Iris pigment epithelial cell (primary cell): ENCODE measurements at regions not wholly inside any gene's neighbourhood (a gene's known extent, or its start where the extent isn't known, plus 50 kb on each side); places are given as distances from the start of the nearest gene placed in this dataset.

ENCODE experiments used
- DNase-seq: peaks from one replicate; pipeline ENCODE4 v3.0.0-alpha.2; 2011; ENCODE audit warnings: low read depth

DNA sequence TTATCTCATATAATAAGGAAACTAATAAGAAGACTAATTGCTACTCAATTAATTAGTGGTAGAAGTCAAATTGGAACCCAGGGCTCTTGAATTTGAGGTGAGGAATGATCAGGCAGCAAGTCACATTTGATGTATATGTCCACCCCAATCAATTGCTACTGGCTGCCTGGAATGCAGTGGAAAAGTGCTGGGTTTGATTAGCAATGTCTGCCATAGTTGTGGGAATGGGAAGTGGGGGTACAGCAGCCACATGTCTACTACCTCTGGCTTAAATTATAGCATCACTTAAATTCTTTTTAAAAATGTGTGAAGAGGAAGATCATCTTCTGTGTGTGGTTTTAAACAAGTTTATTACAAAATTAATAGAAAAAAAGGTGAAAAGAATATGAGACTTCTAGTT is 50.8 kb upstream of the NAV2 start:
- DNase-seq, result no peak

DNA sequence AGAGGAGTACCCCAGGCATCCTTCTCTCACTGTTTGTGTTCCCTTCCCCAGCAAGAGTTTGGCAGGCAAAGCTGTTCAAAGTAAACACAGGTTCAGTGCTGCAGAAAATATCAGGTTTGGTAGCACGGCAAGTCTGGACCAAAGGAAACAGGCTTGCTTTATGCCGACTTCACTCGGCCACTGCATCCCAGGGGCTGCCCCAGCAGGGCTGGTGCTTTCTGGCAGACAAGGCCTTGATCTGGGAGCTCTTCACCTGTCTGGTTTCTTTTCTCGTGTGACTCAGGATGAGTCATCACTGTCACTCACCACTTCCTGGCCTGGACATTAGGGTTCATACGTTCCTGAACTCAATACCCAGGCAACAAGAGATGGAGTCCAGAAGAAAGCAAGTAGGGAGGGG is 52.6 kb upstream of the NAV2 start:
- DNase-seq, result peak; percentile 84

DNA sequence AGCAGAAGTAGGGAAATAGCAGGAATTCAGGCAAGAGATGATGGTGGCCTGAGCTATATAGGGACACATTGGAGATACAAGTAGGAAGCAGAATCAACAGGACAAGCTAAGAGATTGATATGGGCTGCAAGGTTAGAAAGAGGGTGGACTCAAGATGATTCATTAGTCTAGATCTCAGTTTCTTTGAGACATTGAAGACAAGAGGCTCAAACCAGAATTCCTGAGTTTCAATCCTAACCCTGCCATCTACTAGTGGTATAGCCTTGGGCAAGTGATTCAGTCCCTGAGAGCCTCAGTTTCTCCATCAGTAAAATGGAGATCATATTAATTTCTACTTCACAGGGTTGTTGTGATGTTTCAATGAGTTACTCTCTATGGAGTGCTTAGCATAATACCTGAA is 53.1 kb upstream of the NAV2 start:
- no peak for DNase-seq

DNA sequence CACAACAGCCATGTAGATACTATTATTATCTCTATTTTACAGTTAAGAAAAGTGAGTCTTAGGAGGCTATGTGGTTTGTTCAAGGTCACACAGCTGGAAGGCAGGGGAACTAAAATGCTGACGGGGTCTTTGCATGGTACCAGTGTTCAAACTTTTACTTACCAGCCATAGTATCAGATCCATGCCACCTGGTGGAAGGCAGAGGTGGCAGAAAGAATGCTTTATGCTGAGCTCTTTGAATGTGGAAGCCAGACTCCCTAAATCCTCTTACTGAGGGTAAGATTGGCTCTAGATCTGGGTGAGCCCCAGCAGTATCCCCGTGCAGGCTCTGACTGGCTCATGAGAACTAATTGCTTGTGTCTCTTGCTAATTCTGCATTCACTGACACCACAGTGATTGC is 54.3 kb upstream of the NAV2 start:
- no peak for DNase-seq

DNA sequence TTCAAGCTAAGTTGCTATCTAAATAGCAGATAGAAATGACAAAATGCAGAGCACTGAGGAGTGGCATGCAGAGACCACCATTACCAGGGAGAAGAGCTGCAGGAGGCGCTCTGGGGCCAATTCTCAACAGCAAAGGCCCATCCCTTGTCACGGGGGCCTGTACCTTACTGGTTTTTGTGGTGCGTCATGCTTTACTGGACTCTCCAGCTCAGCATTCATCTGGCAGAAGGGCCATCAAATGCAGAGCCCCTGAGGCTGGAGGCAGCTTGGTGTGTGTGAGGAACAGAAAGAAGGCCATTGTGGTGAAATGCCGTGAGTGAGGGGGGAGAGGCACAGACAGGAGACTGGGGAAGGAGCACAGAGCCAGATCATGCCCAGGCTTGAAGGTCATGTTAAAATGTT is 56.5 kb upstream of the NAV2 start:
- DNase-seq, result no peak

DNA sequence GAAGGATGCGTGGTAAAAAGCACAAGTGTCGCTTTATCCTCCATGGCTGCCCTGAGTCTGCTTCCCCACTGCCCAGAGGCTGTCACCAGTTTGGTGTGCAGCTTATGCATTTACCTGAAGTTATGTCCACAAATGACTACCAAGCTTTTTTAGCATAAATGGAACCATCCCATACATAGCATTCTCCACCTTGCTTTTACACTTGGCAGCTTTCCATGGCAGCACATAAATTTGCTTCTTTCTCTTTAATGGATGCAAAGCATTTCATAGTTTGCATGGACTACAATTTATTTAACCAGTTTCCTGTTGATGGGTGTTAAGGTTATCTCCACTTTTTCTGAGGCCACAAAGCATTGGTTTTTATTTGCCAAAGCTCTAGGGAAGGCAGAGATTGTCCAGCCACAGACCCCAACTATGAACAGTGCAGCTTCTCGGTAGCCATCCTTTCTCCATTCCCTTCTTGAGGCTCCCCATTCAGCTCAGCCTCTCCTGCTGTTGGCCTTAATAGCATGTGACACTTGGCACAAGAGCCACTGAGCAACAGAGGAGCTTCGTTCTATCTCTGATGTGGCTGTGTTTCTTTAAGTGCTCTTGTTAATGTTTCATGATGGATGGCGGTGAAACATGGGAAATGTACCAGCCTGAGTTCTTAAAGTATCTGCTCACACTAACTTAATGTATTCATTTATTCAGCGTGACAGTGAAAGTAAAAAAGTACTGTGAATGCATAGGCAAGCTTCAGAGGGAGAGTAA is 59.8 kb upstream of the NAV2 start:
- DNase-seq, result no peak

DNA sequence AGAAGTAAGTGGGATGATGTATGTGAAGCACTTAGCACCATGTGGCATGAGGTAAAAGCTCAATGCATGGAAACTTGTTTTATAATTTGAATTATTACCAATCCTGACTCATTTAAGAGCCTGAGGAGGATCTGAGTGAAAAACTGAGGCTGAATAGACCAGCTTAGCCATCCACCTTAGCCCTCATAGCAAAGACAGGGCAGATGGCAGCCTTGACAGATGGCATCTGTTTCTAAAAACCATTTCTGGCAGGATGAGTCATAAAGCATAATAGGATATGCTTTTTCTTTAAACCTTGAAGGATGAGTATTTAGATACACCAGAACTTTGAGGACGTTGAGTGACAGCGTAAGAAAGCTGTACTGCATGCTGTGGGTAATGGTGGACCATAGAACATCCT is 61.0 kb upstream of the NAV2 start:
- DNase-seq, result no peak

DNA sequence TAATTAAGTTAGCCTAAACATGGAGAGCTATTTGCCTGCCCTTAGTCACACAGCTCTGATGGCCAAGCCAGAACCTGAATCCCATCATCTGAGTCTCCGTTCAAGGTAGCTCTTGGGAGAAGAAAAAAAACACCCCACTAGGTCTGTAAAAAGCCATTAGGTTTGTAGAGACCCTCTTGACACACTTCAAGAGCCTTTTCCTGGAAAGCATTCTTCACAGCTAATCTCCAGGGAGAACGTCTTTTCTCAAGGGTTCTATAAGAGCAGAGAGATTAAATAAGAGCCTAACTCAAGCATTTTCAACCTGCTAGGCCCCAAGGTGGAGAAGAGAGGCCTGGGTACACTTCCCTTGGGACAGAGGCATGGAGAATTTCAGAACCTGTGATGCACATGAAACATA is 61.6 kb upstream of the NAV2 start:
- DNase-seq, result no peak

DNA sequence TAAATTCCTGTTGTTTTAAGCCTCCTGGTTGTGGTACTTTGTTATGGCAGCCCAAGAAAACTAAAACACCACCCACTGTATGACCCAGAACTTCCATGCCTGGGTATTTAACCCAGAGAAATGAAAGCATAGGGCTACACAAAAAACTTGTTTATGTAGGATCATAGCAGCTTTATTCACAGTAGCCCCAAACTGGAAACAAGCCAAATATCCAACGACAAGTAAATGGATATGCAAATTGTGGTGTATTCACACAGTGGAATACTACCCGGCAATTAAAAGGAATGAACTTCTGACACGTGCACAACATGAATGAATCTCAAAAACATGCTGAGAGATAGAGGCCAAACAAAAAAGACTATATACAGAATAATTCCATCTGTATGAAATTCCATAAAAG is 62.2 kb upstream of the NAV2 start:
- DNase-seq, result no peak

DNA sequence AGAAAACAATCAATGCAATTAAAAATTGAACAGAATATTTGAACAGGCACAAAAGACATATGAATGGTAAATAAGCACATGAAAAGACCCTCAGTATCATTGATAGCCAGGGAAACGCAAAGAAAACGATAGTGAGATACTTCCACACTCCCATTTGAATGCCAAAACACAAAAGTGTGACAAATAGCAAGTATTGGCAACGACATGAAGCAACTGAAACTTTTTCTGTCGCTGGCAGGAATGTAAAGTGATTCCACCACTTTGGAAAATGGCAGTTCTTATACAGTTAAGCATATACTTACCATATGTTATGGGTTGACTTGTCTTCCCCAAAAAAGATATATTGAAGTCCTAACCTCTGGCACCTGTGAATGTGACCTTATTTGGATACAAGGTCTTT is 62.9 kb upstream of the NAV2 start:
- no peak for DNase-seq

DNA sequence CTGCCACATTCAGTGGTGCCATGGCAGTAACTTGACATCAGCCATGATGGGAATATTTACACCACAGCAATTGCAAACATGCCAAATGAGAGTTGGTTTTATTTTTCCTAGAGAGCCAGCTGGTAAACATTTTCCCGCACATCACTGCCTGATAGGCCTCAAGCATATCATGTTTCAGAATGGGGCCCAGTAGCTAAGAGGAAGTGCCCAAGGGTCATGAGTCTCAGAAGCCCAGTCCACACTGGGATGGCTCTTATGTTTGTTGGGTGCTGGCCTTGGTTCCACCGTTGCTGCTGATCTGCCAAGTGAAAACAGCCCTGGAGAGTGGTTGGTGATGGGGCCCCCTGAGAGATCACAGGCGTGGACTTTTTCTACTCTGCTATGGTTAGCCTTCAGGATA is 64.3 kb upstream of the NAV2 start:
- DNase-seq, result peak; percentile 27

DNA sequence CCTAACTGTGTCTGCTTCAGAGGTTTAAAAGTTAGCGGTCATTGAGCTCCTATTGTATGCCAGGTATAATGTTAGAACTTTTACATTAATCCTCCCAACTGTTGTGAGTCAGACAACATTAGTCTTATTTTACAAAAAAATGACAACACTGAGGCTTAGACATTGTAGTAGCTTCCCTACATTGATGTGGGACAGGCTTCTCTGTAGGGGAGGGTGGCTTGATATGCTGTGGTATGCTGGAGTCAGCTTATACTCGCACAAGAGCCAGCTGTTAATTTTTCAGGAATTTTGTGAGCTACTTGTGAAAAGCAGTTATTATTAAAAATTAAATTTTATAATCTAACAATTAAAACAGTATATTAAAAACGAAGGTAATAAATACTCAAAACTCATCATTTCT is 64.8 kb upstream of the NAV2 start:
- no peak for DNase-seq

DNA sequence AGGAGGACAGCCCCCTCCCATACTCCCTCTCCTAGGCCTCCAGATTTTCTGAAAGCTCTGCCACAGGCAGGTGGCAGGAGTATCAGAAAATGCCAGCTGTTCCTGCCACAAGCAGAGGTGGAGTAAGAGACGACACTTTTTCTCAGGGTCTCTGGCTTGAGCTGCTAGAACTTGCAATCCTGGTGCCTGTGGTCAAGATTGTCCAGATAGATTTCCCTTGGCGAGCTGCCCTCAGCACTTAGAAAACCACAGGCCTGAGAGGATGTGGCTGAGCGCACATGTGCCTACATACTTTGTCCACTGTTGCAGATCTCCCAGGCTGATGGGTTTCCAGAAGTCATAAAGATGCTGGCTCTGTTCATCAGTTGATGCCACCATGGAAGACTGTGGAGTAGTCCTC is 65.7 kb upstream of the NAV2 start:
- DNase-seq, result peak; percentile 96

DNA sequence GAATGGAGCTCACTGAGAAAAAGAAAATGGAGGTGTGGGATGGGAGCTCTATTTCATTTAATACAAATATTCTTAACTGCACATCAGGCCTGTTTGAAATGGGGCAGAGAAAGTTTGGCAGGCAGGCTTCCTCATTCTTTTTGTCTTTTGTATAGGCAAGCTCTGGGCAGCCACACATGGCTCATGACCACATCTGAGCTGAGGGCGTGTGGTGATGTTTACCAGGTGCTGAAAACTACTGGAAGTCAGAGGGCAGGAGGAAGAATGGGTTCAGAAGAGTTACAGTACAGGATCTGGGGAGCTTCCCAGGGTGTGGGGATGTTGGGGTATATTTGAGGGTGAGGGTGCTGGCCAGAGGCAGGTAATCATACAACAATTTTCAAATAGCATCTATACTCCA is 66.3 kb upstream of the NAV2 start:
- DNase-seq, result no peak

DNA sequence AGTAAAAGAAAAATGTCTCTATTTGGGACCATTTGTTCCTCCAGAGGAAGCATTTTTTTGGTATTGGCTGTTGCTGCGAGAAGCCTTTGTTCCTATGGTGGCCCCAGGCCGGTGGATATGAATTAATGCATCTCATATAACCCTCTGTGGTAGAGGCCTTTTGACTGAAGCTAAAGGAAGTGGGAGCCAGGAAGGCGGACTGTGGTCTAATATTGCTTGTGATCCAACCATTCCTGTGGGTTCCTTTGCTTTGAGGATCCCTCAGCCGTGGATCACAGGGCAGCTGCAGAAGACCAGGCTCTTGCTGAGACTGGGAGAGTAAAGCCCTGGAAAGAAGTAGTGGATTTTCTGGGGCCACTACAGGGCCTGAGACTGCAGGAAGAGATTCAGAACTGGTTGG is 68.3 kb upstream of the NAV2 start:
- DNase-seq, result no peak

DNA sequence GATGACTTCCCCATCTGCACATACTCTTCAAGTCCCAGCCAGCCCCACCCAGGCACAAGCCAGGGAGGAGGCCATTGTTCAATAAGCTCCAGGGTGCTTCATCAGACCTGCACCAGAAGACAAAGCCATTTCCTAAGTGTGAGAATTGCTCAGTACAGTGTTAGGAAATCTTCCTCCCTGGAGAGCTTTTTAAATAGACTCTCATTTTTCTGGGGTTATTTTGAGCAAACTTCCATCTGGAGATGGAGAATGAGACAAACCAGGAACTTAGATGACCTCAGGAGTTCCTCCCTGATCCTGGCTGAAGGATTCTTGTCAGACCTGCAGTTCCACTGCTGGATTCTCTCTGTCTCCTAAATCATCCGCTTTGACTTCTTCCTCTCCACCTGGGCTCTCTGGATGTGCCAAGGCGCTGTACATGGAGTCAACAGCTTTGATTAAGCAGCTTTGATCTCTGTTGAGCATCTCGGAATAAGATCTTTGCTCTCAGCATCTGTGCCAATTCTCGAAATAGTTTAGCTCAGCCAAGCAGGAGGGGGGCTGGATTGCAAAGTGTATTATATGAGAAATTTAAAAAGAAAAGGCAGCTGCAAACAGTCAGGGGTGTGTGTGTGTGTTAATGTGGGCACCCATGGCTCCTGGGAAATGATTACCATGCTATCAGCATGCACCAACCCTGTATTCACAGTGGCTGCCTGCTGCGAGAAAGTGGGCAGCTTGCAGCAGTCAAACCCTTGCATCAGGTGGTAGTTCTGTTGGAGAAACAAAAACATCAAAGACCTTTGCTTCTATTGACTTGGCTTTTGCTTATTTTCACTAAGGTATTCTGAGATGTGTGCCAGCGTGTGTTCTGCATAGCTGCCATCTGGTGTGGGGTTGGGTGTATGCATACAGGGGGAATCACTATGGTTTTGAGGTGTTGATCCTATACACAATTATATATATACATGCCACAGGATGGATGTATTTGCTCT is 70.2 kb upstream of the NAV2 start:
- DNase-seq, result no peak

DNA sequence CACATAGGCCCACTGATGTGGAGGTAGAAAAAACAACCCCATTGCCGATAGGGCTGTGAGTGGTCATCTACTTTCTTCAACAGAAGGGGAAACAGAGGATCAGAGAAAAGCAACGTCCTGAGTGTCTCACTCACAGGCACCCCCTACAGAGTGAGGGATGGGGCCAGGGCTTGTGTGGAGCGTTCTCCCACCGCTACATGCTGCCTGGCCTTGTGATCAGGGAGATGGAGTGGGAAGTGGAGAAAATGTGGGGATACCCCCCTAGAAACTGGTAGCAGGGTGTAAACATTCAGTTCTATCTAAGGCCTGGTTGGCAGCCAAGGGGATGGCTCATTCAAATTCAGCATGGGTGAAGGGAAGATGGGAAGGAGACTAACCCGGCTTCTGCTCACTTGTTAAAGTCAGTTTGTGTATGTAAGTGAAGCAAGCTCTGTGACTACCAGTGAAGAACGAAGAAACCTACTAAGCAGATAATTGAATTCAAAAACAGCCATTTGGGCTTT is 73.0 kb upstream of the NAV2 start:
- DNase-seq, result no peak

DNA sequence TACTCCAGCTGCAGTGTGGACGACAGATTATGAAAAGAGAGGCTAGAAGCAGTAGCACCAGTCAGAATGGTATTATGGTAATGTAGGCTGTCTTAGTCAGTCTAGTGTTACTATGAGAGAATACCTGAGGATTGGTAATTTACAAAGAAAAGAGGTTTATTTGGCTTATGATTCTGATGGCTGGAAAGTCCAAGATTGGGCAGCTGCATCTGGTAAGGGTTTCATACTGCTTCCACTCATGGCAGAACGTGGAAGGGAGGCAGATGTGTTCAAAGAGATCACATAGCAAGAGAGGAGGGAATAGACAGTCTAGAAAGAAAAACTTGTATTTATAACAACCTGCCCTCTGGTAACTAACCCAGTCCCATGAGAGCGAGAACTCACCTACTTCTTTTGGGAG is 77.3 kb upstream of the NAV2 start:
- no peak for DNase-seq

DNA sequence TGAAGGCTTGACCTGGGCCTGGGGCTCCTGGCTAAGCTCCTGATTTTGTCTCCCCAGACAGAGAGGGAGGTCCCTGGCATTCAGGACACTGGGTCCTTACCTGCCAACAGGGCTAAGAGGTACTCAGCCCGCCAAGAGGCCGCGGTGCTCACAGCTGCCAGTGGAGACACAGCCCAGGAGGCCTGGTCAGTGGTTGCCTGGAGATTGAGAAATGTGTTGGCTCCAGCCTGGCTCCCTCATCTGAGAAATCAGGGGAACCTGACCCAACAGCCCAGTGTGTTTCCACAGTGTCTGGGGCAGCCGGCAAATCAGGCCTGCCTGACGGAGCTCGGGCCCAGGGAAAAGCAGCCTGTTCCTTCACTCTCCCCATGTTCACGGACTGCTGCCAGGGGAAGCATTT is 79.4 kb upstream of the NAV2 start:
- DNase-seq, result peak; percentile 36

DNA sequence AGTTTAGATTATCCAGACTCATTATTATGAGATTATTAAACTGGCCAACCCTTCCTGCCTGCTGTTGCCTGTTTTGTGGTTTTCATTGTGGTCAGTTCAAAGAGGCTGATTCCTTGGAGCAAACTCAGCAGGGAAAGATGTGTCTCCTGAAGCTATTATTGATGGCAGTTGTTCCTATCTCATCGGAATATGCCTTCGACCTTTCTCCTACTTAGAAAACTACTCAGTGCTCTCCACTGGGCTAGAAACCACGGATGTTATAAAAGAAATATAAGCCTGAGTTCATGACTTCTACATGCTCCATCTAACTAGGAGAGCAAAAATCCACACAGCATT is 80.2 kb upstream of the NAV2 start:
- DNase-seq, result peak; percentile 47

DNA sequence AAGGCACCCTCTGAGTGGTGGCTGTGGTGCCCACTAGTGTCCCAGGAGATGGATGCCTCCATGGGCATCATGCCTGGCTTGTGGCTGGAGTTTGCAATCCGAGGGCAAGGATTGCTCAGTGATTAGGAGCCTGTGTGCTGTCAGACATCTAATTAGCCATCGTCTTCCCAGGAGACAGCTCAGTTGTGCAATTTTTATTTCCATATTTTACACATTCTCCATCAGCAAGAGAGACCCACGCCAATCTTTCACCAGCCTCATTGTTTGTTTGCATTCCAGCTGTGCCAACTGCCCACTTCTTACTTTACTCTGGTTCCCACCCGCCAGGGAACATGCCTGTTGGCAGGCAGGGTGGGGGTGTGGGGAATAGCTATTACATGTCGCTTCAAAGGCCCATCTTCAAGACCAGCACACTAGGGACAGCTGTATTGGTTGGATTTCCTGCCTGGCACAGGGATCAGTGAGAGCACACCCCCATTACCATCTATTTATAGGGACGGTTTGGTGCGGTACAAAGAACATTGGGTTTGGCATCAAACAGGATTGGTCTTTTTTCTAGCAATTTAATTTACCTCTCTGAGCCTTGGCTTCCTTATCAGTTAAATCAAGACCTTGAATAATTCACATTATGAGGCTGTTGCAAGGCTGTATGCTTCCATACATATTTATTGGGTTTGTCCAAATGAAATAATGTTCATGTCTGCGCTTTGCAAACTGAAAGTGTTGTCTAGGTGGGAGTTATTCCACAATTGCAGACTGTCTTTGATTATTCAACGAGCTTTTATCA is 80.7 kb upstream of the NAV2 start:
- no peak for DNase-seq

DNA sequence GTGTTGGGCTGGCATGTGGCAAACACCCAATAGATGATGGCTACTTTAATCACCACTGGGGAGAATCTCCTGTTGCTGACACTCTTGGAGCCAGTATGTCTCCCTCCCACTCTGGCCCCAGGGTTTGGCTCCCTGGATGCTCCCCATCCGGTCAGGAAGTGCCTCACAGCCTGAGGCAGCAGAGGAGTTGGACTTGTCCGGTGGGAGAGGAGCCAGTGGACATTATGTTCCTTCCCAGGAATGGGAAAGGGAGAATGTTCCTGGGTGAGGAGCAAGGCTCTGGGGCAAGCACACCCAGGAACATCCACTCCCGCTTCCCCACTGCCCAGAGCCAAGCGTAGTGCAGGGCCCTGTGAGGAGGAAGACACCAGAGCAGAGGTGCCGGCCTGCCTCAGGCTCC is 84.6 kb upstream of the NAV2 start:
- peak; percentile 41 for DNase-seq

DNA sequence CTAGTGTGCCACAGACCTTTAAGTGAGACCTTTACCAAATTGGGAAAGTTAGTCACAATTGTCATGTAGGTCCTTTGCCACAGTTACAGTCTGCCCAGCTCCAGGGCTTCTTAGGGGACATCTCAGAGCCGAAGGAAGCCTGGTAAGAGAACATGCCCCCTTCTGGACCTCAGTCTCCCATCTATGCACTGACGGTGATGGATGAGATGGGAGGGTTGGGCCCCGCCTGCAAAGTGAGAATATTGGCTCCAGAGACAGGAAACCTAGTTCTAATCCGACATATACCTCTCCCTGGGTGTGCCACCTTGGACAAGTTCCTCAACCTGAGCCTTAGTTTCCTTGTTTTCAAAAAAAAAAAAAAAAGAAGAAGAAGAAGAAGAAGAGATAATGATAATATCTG is 85.1 kb upstream of the NAV2 start:
- DNase-seq, result no peak
